ENCODE measurements at regions not wholly inside any gene's neighbourhood (a gene's known extent, or its start where the extent isn't known, plus 50 kb on each side); places are given as distances from the start of the nearest gene placed in this dataset.

DNA sequence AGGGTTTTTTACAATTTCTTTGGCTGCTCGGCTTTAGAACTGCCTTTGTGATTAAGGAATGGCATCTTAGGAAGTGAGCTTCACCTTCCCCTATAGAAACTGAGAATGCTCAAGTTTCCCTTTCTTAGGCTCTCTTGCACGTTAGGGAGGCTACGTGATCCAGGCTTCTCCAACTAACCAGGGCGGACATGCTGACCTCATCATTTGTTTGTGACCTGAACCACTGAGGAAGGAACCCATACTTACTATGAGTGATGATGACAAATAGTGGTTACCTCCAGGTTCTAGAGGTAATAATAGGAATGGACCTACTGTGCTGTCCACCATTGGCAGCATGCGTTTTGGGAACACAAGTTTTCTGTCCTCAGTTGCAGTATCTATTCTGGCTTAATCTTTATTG is 645.8 kb downstream of the C6orf118 start:
- H3K27me3 ChIP-seq = no peaks in the 10 kb centered on the region
- intact Hi-C loops (cut with DNase I) = no loop called here
- no peaks in the 10 kb centered on the region for H3K9me3 ChIP-seq
- TF ChIP-seq POLR2A (IDR thresholded peaks at IDR 0.05) (no peak), POLR2AphosphoS5 (IDR thresholded peaks at IDR 0.05; ENCODE audit: insufficient read depth in 1 of 2, low read depth in 1 of 2) (no peak)
- TF ChIP-seq, protein P1, sequence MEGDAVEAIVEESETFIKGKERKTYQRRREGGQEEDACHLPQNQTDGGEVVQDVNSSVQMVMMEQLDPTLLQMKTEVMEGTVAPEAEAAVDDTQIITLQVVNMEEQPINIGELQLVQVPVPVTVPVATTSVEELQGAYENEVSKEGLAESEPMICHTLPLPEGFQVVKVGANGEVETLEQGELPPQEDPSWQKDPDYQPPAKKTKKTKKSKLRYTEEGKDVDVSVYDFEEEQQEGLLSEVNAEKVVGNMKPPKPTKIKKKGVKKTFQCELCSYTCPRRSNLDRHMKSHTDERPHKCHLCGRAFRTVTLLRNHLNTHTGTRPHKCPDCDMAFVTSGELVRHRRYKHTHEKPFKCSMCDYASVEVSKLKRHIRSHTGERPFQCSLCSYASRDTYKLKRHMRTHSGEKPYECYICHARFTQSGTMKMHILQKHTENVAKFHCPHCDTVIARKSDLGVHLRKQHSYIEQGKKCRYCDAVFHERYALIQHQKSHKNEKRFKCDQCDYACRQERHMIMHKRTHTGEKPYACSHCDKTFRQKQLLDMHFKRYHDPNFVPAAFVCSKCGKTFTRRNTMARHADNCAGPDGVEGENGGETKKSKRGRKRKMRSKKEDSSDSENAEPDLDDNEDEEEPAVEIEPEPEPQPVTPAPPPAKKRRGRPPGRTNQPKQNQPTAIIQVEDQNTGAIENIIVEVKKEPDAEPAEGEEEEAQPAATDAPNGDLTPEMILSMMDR (IDR thresholded peaks at IDR 0.05) = no peak
- H3K27ac ChIP-seq = no peak overlapping the region
- H3K4me3 ChIP-seq = no peak overlapping the region
- DNase-seq (ENCODE audit: extremely low spot score in 2 of 2) = no peak
- no peaks in the 10 kb centered on the region for H3K4me1 ChIP-seq
- H3K36me3 ChIP-seq = no peaks in the 10 kb centered on the region

DNA sequence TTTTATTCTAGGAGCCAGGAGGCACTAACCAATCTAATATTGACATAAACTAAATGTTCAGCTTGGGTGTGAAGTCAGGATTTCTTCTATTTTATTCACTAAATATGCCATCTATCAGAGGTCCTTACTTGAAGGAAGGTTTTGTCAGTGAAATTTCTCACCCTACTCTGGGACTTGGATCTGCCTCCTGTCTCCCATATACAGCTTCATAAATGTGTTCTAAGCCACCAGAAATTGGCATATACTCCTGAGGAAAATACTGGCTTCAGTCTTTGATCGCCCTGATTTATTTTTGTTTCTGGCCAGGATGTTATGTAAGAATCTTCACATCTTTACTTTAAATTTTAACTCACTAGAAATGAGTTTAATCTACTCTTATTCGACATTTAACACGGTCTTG is 647.7 kb downstream of the C6orf118 start:
- TF ChIP-seq POLR2AphosphoS5 (IDR thresholded peaks at IDR 0.05; ENCODE audit: insufficient read depth in 1 of 2, low read depth in 1 of 2) (no peak), POLR2A (IDR thresholded peaks at IDR 0.05) (no peak)

DNA sequence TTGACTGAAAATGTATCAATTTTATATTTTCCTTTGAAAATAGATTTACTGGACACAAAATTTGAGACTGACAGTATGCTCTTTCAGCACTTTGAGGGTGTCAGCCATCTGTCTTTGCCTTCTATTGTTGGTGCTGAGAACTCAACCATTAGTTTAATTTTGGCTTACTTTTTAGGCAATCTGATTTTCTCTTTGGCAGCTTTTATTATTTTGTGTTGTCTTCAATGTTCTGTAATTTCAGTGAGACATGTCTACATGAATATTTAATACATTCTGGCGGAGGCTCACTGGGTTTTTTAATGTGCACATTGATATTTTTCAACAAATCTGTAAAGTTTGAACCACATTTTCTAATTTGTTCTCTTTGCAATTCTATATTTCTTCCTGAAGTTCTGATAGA is 648.6 kb downstream of the C6orf118 start:
- Histone ChIP-seq H3K4me3 (no peak overlapping the region), H3K36me3 (no peaks in the 10 kb centered on the region), H3K27me3 (no peaks in the 10 kb centered on the region), H3K9me3 (no peaks in the 10 kb centered on the region), H3K27ac (no peak overlapping the region), H3K4me1 (no peaks in the 10 kb centered on the region)
- DNase-seq (ENCODE audit: extremely low spot score in 2 of 2) = no peak
- intact Hi-C loops (cut with DNase I) = no loop called here
- TF ChIP-seq POLR2A (IDR thresholded peaks at IDR 0.05) (no peak), POLR2AphosphoS5 (IDR thresholded peaks at IDR 0.05; ENCODE audit: insufficient read depth in 1 of 2, low read depth in 1 of 2) (no peak)
- TF ChIP-seq, protein P1 (IDR thresholded peaks at IDR 0.05) = no peak

More for the DNA sequence above, 647.7 kb downstream of the C6orf118 start:
- Histone ChIP-seq H3K36me3 (no peaks in the 10 kb centered on the region), H3K4me3 (no peak overlapping the region), H3K27ac (no peak overlapping the region), H3K27me3 (no peaks in the 10 kb centered on the region), H3K9me3 (no peaks in the 10 kb centered on the region), H3K4me1 (no peaks in the 10 kb centered on the region)
- intact Hi-C loops (cut with DNase I) = no loop called here
- DNase-seq (ENCODE audit: extremely low spot score in 2 of 2) = no peak

DNA sequence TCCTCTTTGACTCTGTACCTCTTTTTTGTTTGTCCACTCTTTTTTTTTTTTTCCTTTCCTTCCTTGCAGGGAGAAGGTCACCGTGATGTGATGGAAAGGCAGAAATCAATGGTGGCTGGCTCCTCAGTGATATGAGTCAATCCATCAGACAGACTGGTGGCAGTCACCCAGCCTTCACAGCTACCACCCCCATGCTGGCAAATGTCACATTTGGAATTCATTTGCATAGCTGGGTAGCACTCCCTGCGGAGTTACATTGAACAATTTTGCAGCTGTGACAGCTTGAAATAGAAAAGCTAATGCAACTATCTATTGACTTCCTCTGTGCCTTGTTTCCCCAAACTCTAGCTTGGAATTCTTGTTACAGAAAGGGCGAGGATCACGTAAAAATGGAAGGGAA is 668.4 kb downstream of the C6orf118 start:
- Histone ChIP-seq H3K9me3 (no peaks in the 10 kb centered on the region), H3K27ac (no peak overlapping the region), H3K4me1 (no peaks in the 10 kb centered on the region), H3K36me3 (no peaks in the 10 kb centered on the region), H3K27me3 (no peaks in the 10 kb centered on the region), H3K4me3 (no peak overlapping the region)
- intact Hi-C loops (cut with DNase I) = no loop called here
- DNase-seq (ENCODE audit: extremely low spot score in 2 of 2) = no peak
- TF ChIP-seq POLR2AphosphoS5 (IDR thresholded peaks at IDR 0.05; ENCODE audit: insufficient read depth in 1 of 2, low read depth in 1 of 2) (no peak), POLR2A (IDR thresholded peaks at IDR 0.05) (no peak)
- TF ChIP-seq, protein P1 (IDR thresholded peaks at IDR 0.05) = no peak

DNA sequence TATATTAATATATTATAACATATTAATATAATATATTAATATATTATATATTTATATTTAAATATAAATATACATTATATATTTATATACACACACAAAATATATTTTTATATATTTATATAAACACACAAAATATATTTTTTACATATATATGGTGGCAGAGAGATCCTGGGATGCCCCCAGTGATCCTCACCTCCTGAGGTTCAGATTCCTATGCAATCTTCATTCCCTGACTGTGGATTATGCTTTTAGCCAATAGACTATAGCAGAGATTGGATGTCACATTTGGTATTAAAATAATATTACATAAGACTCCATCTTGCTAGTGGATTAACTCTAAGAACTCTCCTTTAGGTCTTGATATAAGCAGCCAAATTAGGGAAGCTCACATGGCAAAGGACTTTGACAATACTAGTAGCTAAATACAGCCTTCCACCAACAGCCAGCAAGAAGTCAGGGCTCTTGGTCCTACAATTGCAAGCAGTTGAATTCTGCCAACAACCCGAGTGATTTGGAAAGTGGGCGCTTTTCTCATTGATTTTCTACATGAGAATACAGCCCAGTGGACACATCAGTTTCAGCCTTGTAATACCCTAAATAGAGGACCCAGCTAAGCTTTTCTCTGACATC is 681.0 kb downstream of the C6orf118 start:
- H3K4me1 ChIP-seq = no peaks in the 10 kb centered on the region
- no peaks in the 10 kb centered on the region for H3K36me3 ChIP-seq
- no peak for TF ChIP-seq POLR2AphosphoS5 (IDR thresholded peaks at IDR 0.05; ENCODE audit: insufficient read depth in 1 of 2, low read depth in 1 of 2)
- TF ChIP-seq, protein P1 (IDR thresholded peaks at IDR 0.05) = no peak
- TF ChIP-seq POLR2A (IDR thresholded peaks at IDR 0.05) = no peak
- H3K27ac ChIP-seq = no peak overlapping the region
- H3K4me3 ChIP-seq = no peak overlapping the region
- no peaks in the 10 kb centered on the region for H3K27me3 ChIP-seq
- intact Hi-C loops (cut with DNase I) = no loop called here
- no peak for DNase-seq (ENCODE audit: extremely low spot score in 2 of 2)
- H3K9me3 ChIP-seq = no peaks in the 10 kb centered on the region
